Activated gamma-delta T cell treated with anti-CD3 and anti-CD28 coated beads, Interleukin-2, amount 50 U/mL, for 16 hours (primary cell): ENCODE measurements at regions not wholly inside any gene's neighbourhood (a gene's known extent, or its start where the extent isn't known, plus 50 kb on each side); places are given as distances from the start of the nearest gene placed in this dataset.

ENCODE experiments used
- DNase-seq: peaks from one replicate; pipeline ENCODE4 v3.0.0-alpha.2; 2020; ENCODE audit warnings: low read depth

GRCh38 chr2:41990245-41990644 is 57.6 kb upstream of the PKDCC start:
- DNase-seq, result no peak

- no peak for DNase-seq
These were observed 57.1 kb upstream of the PKDCC start for GRCh38 chr2:41990688-41991087.

GRCh38 chr2:41992056-41992642 is 55.7 kb upstream of the PKDCC start:
- no peak for DNase-seq

- no peak for DNase-seq
These were observed 55.0 kb upstream of the PKDCC start for GRCh38 chr2:41992671-41993434.

- DNase-seq, result no peak
These were observed 54.3 kb upstream of the PKDCC start for GRCh38 chr2:41993435-41993925.

GRCh38 chr2:41994233-41994637 is 53.6 kb upstream of the PKDCC start:
- no peak for DNase-seq

GRCh38 chr2:41994661-41995060 is 53.2 kb upstream of the PKDCC start:
- no peak for DNase-seq

GRCh38 chr2:41997561-41997960 is 50.3 kb upstream of the PKDCC start:
- DNase-seq, result no peak
